HFFc6 (cell line): ENCODE measurements at regions not wholly inside any gene's neighbourhood (a gene's known extent, or its start where the extent isn't known, plus 50 kb on each side); places are given as distances from the start of the nearest gene placed in this dataset.
A peak's percentile ranks its signal among the peaks of the same experiment; 100 is the strongest.

Experiments
- DNase-seq: peaks from one replicate; pipeline ENCODE4 v3.0.0-alpha.2; 2018
- H3K27ac Mint-ChIP-seq: 2 replicates; pipeline ENCODE4 v1.8.0; 2020; ENCODE audit warnings: mild to moderate bottlenecking, mixed read lengths
- H3K27me3 Mint-ChIP-seq: 2 replicates; pipeline ENCODE4 v1.8.0; 2021; ENCODE audit warnings: mild to moderate bottlenecking, moderate library complexity, mixed read lengths; ENCODE audit not compliant: insufficient read depth
- H3K36me3 Mint-ChIP-seq: 2 replicates; pipeline ENCODE4 v1.8.0; 2021; ENCODE audit warnings: low read depth, mixed read lengths
- H3K4me1 Mint-ChIP-seq: 2 replicates; pipeline ENCODE4 v1.8.0; 2020; ENCODE audit warnings: low read depth, mixed read lengths
- H3K4me3 Mint-ChIP-seq: 2 replicates; pipeline ENCODE4 v1.8.0; 2020; ENCODE audit warnings: mild to moderate bottlenecking, moderate library complexity, mixed read lengths
- H3K9me3 Mint-ChIP-seq: 2 replicates; pipeline ENCODE4 v1.8.0; 2020; ENCODE audit warnings: mild to moderate bottlenecking, mixed read lengths
- CTCF ChIP-seq: fragments of 200-600 bp; sonication (generic); IDR thresholded peaks from 2 replicates; pipeline ENCODE4 v1.5.0; 2021; ENCODE audit warnings: antibody characterized with exemption, mild to moderate bottlenecking

DNA sequence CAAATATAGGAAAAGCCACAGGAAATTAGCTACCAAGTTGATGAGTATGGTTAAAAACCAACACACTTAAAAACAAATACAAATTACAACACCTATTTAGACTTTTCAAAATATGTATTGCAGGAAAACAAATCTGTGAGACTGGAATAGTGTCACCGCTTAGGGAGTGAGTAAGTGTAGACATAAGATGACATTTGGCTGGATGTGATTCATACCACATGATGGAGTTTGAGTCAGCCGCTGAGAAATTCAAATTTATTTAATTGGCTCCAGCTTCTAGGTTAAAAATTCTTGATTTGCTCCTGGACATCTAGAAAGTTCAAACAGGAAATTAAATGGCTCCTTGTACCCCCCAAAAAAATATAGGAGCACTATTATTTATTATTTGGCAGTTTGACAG, 531.7 kb downstream of the SLITRK1 start:
- Mint-ChIP-seq H3K4me1 (peaks cover 23% of the 10 kb centered on the region), H3K27me3 (no peaks in the 10 kb centered on the region), H3K36me3 (no peaks in the 10 kb centered on the region; the same call in 1 of the 2 replicates), H3K9me3 (no peaks in the 10 kb centered on the region), H3K27ac (no peak overlapping the region), H3K4me3 (peak overlapping the region; percentile 6; the same call in 1 of the 2 replicates)
- no peak for TF ChIP-seq CTCF
- DNase-seq, result peak; percentile 50

- Mint-ChIP-seq H3K27ac (no peak overlapping the region), H3K36me3 (peaks cover 22% of the 10 kb centered on the region), H3K4me1 (no peaks in the 10 kb centered on the region), H3K4me3 (no peak overlapping the region), H3K9me3 (no peaks in the 10 kb centered on the region; the same call in 1 of the 2 replicates), H3K27me3 (no peaks in the 10 kb centered on the region)
- DNase-seq, result no peak
- no peak for TF ChIP-seq CTCF
Measured at GRCh38 chr13:83344518-83344917, 537.8 kb downstream of the SLITRK1 start.

GRCh38 chr13:83340170-83340569, 542.1 kb downstream of the SLITRK1 start:
- DNase-seq, result no peak
- H3K4me3 Mint-ChIP-seq, result no peak overlapping the region
- H3K36me3 Mint-ChIP-seq, result peaks cover 22% of the 10 kb centered on the region
- H3K27ac Mint-ChIP-seq, result no peak overlapping the region
- TF ChIP-seq CTCF, result no peak
- no peaks in the 10 kb centered on the region; the same call in 1 of the 2 replicates for H3K9me3 Mint-ChIP-seq
- H3K27me3 Mint-ChIP-seq, result no peaks in the 10 kb centered on the region
- H3K4me1 Mint-ChIP-seq, result no peaks in the 10 kb centered on the region

DNA sequence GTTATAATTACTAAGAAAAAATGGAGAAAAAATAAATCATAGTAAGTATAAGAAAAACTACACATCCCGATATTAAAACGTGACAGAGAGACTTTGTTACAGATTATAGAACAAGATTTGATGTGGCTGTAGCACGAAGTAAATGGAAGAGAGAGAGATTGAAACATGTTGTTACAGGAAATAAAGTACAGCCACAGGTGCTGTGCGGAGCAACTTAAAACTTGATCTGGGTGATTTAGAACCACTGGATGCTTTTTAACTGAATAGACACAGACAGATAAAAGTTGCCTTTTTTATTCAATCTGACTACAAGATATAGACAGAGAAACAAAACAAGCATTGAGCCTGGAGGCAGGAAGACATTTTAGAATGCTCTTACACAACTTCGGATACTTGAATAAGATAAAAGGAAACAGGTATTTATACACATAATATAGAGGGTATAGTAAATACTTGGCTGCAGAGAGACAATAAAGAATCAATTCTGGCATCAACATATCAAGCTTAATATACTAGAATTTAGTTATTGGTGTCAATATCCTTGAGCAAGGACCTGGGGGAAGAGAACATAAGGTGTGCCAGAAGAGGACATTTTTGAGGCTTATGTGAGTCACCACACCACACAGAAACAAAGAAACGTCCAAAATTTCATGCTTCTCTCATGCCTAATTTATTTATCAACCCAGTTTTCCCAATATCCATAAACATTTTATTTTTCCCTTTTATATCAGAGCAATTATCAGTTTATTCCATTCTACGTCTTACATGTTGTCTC, 548.5 kb downstream of the SLITRK1 start:
- no peak overlapping the region for H3K27ac Mint-ChIP-seq

GRCh38 chr13:83332751-83333150, 549.5 kb downstream of the SLITRK1 start:
- no peak for DNase-seq
- Mint-ChIP-seq H3K27ac (no peak overlapping the region), H3K4me3 (no peak overlapping the region), H3K27me3 (no peaks in the 10 kb centered on the region; the same call in 1 of the 2 replicates), H3K4me1 (peaks cover 10% of the 10 kb centered on the region; the same call in 1 of the 2 replicates), H3K9me3 (no peaks in the 10 kb centered on the region), H3K36me3 (peaks cover 17% of the 10 kb centered on the region; the same call in 1 of the 2 replicates)
- no peak for TF ChIP-seq CTCF

More for the DNA sequence above, 548.5 kb downstream of the SLITRK1 start:
- Mint-ChIP-seq H3K36me3 (peaks cover 10% of the 10 kb centered on the region; the same call in 1 of the 2 replicates), H3K9me3 (no peaks in the 10 kb centered on the region), H3K4me1 (peaks cover 10% of the 10 kb centered on the region; the same call in 1 of the 2 replicates), H3K27me3 (no peaks in the 10 kb centered on the region; the same call in 1 of the 2 replicates), H3K4me3 (no peak overlapping the region)
- no peak for TF ChIP-seq CTCF
- no peak for DNase-seq
